ENCODE measurements at regions not wholly inside any gene's neighbourhood (a gene's known extent, or its start where the extent isn't known, plus 50 kb on each side); places are given as distances from the start of the nearest gene placed in this dataset.

DNA sequence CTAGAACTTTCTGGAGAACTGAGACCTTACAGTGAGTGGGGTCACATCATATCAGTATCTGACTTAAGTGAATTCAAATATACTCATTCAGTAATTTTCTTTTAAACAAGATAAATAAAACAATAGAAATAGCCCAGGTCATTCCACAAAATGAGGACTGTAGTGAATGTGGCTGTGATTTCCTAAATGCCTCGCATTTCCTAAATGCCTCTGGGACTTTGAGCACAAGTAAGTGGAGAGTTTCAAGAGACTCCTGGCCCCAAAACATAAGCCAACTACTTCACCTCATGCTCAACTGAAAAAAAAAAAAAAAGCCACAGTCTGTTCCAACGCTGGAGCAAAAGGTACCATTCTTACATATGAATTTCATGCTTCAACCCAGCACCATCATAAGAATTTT, 81.5 kb downstream of the ZNF281 start:
- TF ChIP-seq, protein P1, sequence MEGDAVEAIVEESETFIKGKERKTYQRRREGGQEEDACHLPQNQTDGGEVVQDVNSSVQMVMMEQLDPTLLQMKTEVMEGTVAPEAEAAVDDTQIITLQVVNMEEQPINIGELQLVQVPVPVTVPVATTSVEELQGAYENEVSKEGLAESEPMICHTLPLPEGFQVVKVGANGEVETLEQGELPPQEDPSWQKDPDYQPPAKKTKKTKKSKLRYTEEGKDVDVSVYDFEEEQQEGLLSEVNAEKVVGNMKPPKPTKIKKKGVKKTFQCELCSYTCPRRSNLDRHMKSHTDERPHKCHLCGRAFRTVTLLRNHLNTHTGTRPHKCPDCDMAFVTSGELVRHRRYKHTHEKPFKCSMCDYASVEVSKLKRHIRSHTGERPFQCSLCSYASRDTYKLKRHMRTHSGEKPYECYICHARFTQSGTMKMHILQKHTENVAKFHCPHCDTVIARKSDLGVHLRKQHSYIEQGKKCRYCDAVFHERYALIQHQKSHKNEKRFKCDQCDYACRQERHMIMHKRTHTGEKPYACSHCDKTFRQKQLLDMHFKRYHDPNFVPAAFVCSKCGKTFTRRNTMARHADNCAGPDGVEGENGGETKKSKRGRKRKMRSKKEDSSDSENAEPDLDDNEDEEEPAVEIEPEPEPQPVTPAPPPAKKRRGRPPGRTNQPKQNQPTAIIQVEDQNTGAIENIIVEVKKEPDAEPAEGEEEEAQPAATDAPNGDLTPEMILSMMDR (IDR thresholded peaks at IDR 0.05; ENCODE audit: borderline replicate concordance, extremely low read depth, low read length, poor library complexity, severe bottlenecking), result no peak
- TF ChIP-seq EZH2 (IDR thresholded peaks at IDR 0.05; ENCODE audit: borderline replicate concordance, low read depth, low read length, severe bottlenecking), result no peak
